DND-41 (cell line): ENCODE measurements at regions not wholly inside any gene's neighbourhood (a gene's known extent, or its start where the extent isn't known, plus 50 kb on each side); places are given as distances from the start of the nearest gene placed in this dataset.
A peak's percentile ranks its signal among the peaks of the same experiment; 100 is the strongest.

Experiments used
- ATAC-seq: fragments of 200-7000 bp; cut with Tn5 transposase; 3 replicates; pipeline ENCODE4 v1.9.1; 2021; ENCODE audit warnings: low read depth; ENCODE audit not compliant: insufficient read depth
- DNase-seq: peaks from one replicate; pipeline ENCODE4 v3.0.0-alpha.2; 2020
- H2AFZ ChIP-seq: 2 replicates; pipeline ENCODE4 v1.6.0; 2012; ENCODE audit warnings: low read depth, low read length
- H3K27ac ChIP-seq: 2 replicates; pipeline ENCODE4 v1.5.1; 2012; ENCODE audit warnings: low read length, inconsistent platforms
- H3K27me3 ChIP-seq: fragments of 200-600 bp; sonication (generic); 2 replicates; pipeline ENCODE4 v1.6.0; 2012; ENCODE audit warnings: low read length, mild to moderate bottlenecking, inconsistent platforms; ENCODE audit not compliant: insufficient read depth, poor library complexity
- H3K36me3 ChIP-seq: 2 replicates; pipeline ENCODE4 v1.5.1; 2012; ENCODE audit warnings: low read length, inconsistent platforms; ENCODE audit not compliant: insufficient read depth
- H3K4me1 ChIP-seq: 2 replicates; pipeline ENCODE4 v1.5.1; 2012; ENCODE audit warnings: mild to moderate bottlenecking, low read length; ENCODE audit not compliant: insufficient read depth
- H3K4me2 ChIP-seq: 2 replicates; pipeline ENCODE4 v1.6.0; 2012; ENCODE audit warnings: mild to moderate bottlenecking, moderate library complexity, low read length, inconsistent platforms; ENCODE audit not compliant: insufficient read depth
- H3K4me3 ChIP-seq, 2 experiments: fragments of 200-600 bp in 1 of 2; shearing (Covaris generic) in 1 of 2; 2 replicates each; pipeline ENCODE4 v1.5.1; 2012 to 2016; ENCODE audit warnings: inconsistent platforms in 2 of 2, low read length in 2 of 2, mild to moderate bottlenecking in 2 of 2, low read depth in 1 of 2, moderate library complexity in 1 of 2
- H3K79me2 ChIP-seq: 2 replicates; pipeline ENCODE4 v1.6.0; 2012; ENCODE audit warnings: low read length, inconsistent platforms; ENCODE audit not compliant: insufficient read depth
- H3K9ac ChIP-seq: 2 replicates; pipeline ENCODE4 v1.6.0; 2012; ENCODE audit warnings: low read depth, mild to moderate bottlenecking, inconsistent platforms, low read length, moderate library complexity
- H3K9me3 ChIP-seq: 2 replicates; pipeline ENCODE4 v1.5.1; 2012; ENCODE audit warnings: low read length, moderate library complexity, mild to moderate bottlenecking, inconsistent platforms; ENCODE audit not compliant: insufficient read depth, severe bottlenecking
- H4K20me1 ChIP-seq: 2 replicates; pipeline ENCODE4 v1.6.0; 2012; ENCODE audit warnings: low read length; ENCODE audit not compliant: insufficient read depth
- EZH2 ChIP-seq: IDR thresholded peaks from 3 replicates; pipeline ENCODE4 v1.6.1; 2012; ENCODE audit warnings: borderline replicate concordance, low read depth, mild to moderate bottlenecking, moderate library complexity, low read length, inconsistent platforms; ENCODE audit not compliant: severe bottlenecking
- TF ChIP-seq, protein P1 (sequence below): IDR thresholded peaks from 2 replicates; pipeline ENCODE4 v1.5.1; 2012; ENCODE audit warnings: borderline replicate concordance, low read length, moderate library complexity, mild to moderate bottlenecking; ENCODE audit not compliant: poor library complexity, severe bottlenecking; ENCODE audit errors: extremely low read depth

GRCh38 chr5:113800686-113801085 lies 287.2 kb downstream of the YTHDC2 start:
- H3K27ac ChIP-seq = no peak overlapping the region
- TF ChIP-seq, protein P1, sequence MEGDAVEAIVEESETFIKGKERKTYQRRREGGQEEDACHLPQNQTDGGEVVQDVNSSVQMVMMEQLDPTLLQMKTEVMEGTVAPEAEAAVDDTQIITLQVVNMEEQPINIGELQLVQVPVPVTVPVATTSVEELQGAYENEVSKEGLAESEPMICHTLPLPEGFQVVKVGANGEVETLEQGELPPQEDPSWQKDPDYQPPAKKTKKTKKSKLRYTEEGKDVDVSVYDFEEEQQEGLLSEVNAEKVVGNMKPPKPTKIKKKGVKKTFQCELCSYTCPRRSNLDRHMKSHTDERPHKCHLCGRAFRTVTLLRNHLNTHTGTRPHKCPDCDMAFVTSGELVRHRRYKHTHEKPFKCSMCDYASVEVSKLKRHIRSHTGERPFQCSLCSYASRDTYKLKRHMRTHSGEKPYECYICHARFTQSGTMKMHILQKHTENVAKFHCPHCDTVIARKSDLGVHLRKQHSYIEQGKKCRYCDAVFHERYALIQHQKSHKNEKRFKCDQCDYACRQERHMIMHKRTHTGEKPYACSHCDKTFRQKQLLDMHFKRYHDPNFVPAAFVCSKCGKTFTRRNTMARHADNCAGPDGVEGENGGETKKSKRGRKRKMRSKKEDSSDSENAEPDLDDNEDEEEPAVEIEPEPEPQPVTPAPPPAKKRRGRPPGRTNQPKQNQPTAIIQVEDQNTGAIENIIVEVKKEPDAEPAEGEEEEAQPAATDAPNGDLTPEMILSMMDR = no peak
- TF ChIP-seq EZH2 = no peak
- H4K20me1 ChIP-seq = no peaks in the 10 kb centered on the region
- DNase-seq (no peak), ATAC-seq (no peak)
- no peaks in the 10 kb centered on the region for H3K4me1 ChIP-seq
- no peak overlapping the region for H3K4me2 ChIP-seq
- no peaks in the 10 kb centered on the region for H3K79me2 ChIP-seq
- H2AFZ ChIP-seq = no peak overlapping the region
- no peak overlapping the region for H3K4me3 ChIP-seq
- no peaks in the 10 kb centered on the region for H3K9me3 ChIP-seq
- no peaks in the 10 kb centered on the region for H3K36me3 ChIP-seq
- no peaks in the 10 kb centered on the region for H3K27me3 ChIP-seq
- H3K9ac ChIP-seq = no peak overlapping the region

DNA sequence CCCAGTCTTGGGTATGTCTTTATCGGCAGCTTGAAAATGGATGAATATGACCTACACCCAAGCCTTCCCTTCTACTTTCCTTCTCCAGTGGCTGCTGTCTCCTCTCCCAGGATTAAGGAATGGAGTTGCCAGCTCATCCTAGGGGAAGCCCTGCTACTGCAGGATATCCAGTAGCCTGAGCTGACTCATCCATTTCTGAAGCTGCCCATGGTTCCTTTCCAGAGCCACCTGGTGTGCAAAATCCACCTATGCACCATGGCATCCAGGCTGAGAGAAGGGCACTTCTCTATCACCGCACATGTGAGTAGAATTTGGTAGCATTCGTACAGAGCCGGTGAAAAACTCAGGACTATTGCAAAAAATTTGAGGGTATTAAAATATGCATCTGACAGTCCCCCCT lies 290.8 kb downstream of the YTHDC2 start:
- H3K9me3 ChIP-seq = no peaks in the 10 kb centered on the region
- no peak overlapping the region for H2AFZ ChIP-seq
- DNase-seq (no peak), ATAC-seq (no peak)
- no peaks in the 10 kb centered on the region for H4K20me1 ChIP-seq
- no peaks in the 10 kb centered on the region for H3K4me1 ChIP-seq
- H3K27me3 ChIP-seq = no peaks in the 10 kb centered on the region
- no peak overlapping the region for H3K4me3 ChIP-seq
- H3K4me2 ChIP-seq = no peak overlapping the region
- no peaks in the 10 kb centered on the region for H3K36me3 ChIP-seq
- no peaks in the 10 kb centered on the region for H3K79me2 ChIP-seq
- TF ChIP-seq EZH2 = no peak
- TF ChIP-seq, protein P1 = no peak
- H3K9ac ChIP-seq = no peak overlapping the region
- H3K27ac ChIP-seq = no peak overlapping the region

DNA sequence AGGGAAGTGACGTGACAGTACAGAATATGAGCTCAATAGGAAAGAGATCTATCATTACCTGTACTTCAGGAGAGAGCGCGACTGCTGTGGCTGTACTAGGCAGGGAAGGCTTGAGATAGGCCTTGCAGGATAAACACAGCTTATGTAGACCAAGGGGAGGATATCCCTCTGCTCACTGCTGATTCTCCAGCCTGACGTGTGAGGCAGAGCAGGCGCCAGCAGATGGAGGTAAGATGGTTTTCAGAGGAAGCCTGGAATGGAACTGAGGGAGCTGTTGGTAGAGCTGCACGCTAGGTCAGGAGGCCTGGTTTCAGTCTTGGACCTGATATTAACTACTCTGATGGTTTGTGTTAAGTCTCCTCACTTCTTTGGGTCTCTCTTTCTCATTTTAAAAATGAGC lies 291.4 kb downstream of the YTHDC2 start:
- no peaks in the 10 kb centered on the region for H3K79me2 ChIP-seq
- TF ChIP-seq EZH2 = no peak
- TF ChIP-seq, protein P1 = no peak
- no peaks in the 10 kb centered on the region for H3K27me3 ChIP-seq
- H3K4me1 ChIP-seq = no peaks in the 10 kb centered on the region
- DNase-seq = no peak
- no peaks in the 10 kb centered on the region for H4K20me1 ChIP-seq
- H3K9ac ChIP-seq = no peak overlapping the region
- ATAC-seq = no peak
- H2AFZ ChIP-seq = no peak overlapping the region
- H3K36me3 ChIP-seq = no peaks in the 10 kb centered on the region
- no peak overlapping the region for H3K27ac ChIP-seq
- H3K4me2 ChIP-seq = no peak overlapping the region
- H3K9me3 ChIP-seq = no peaks in the 10 kb centered on the region
- no peak overlapping the region for H3K4me3 ChIP-seq

DNA sequence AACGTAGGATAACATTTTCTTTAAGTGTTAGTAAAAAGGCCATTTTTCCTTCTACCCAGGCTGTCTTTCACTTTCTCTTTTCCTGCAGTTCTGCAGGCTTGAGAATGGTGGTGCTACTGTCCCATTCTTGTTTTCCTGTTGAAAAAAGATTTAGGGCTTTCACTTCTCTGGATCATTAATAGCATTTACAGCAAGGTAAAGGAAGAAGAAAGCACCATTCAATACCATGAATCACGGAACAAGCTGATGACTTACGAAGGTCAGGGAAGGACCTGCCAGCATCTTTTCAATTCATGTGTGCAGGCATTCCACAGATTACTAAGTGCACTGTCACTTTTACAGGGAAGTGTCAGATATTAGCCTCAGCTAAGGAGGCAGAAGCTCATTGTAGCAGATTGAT lies 292.8 kb downstream of the YTHDC2 start:
- H3K27me3 ChIP-seq = no peaks in the 10 kb centered on the region
- H3K4me3 ChIP-seq = no peak overlapping the region
- H3K9ac ChIP-seq = no peak overlapping the region
- H3K4me1 ChIP-seq = no peaks in the 10 kb centered on the region
- H3K9me3 ChIP-seq = no peaks in the 10 kb centered on the region
- no peak overlapping the region for H2AFZ ChIP-seq
- TF ChIP-seq EZH2 = no peak
- TF ChIP-seq, protein P1 = peak; percentile 45
- no peak overlapping the region for H3K4me2 ChIP-seq
- H4K20me1 ChIP-seq = no peaks in the 10 kb centered on the region
- no peak overlapping the region for H3K27ac ChIP-seq
- H3K79me2 ChIP-seq = no peaks in the 10 kb centered on the region
- ATAC-seq (no peak), DNase-seq (no peak)
- H3K36me3 ChIP-seq = no peaks in the 10 kb centered on the region
